Stomach (tissue), 8 donors: ENCODE measurements at regions not wholly inside any gene's neighbourhood (a gene's known extent, or its start where the extent isn't known, plus 50 kb on each side); places are given as distances from the start of the nearest gene placed in this dataset.

Source experiments
- DNase-seq, 2 donors: peaks; one replicate each; pipeline versions ENCODE4 v3.0.0 to v3.0.0-alpha.2; 2013 to 2019
- H3K27ac ChIP-seq, 5 donors: fragments of 200-600 bp in 4 of 5; sonication (generic) in 4 of 5; one replicate each; pipeline ENCODE4 v1.5.1; 2013 to 2019; ENCODE audit warnings: mild to moderate bottlenecking in 1 of 5, moderate library complexity in 1 of 5
- H3K27me3 ChIP-seq, 3 donors: fragments of 200-600 bp; sonication (generic); one replicate each; pipeline ENCODE4 v1.5.1; 2017 to 2019; ENCODE audit warnings: mixed run types in 1 of 3
- H3K36me3 ChIP-seq, 4 donors: fragments of 200-600 bp; sonication (generic); 1 replicate in 3 of 4; 2 replicates in 1 of 4; pipeline ENCODE4 v1.5.1; 2016 to 2019
- H3K4me1 ChIP-seq, 4 donors: fragments of 200-600 bp; sonication (generic); one replicate each; pipeline ENCODE4 v1.5.1; 2016 to 2019
- H3K4me3 ChIP-seq, 4 donors: fragments of 200-600 bp; sonication (generic) in 3 of 4; one replicate each; pipeline ENCODE4 v1.5.1; 2016 to 2019; ENCODE audit warnings: mild to moderate bottlenecking in 1 of 4
- H3K9me3 ChIP-seq, 4 donors: fragments of 200-600 bp; sonication (generic); one replicate each; pipeline ENCODE4 v1.5.1; 2016 to 2019
- EP300 ChIP-seq: sonication (generic); formaldehyde crosslinking; IDR thresholded peaks from one replicate; pipeline ENCODE4 v1.6.1; 2017; ENCODE audit warnings: antibody characterized with exemption
- POLR2A ChIP-seq, 4 donors: fragments of 450-650 bp; IDR thresholded peaks; one replicate each; pipeline ENCODE4 v1.6.1; 2016; ENCODE audit warnings: antibody characterized with exemption in 4 of 4, control low read depth in 2 of 4, mild to moderate bottlenecking in 1 of 4, moderate library complexity in 1 of 4
- POLR2AphosphoS5 ChIP-seq, 3 donors: sonication (generic); formaldehyde crosslinking; IDR thresholded peaks; one replicate each; pipeline ENCODE4 v1.6.1; 2016; ENCODE audit warnings: antibody characterized with exemption in 3 of 3
- WGBS, 5 donors: extraction: QIAGEN DNeasy Blood & Tissue Kit in 3 of 5; methylation state at CpG; one replicate each; pipeline versions ENCODE4 v1.1.5 to v1.1.7; 2013 to 2018; 5-methylcytosine and 5-hydroxymethylcytosine counted together
- intact Hi-C: fragments of 100-400 bp; cut with DNase I; formaldehyde crosslinking; loops from one replicate; pipeline ENCODE4 v1.15.1; 2023; ENCODE audit warnings: low total_unique reads
- TF ChIP-seq, protein P1 (sequence below), 7 experiments: fragments of 450-650 bp in 4 of 7; fragments of 200-600 bp in 3 of 7; sonication (generic) in 3 of 7; IDR thresholded peaks; one replicate each; pipeline ENCODE4 v1.5.1; 2016 to 2019; ENCODE audit warnings: antibody characterized with exemption in 7 of 7, control low read depth in 2 of 7, mild to moderate bottlenecking in 1 of 7
- donor health status: healthy with polysubstance abuse.
- donor health status: Bipolar disorder and iron deficiency.
- donor health status: healthy.

DNA sequence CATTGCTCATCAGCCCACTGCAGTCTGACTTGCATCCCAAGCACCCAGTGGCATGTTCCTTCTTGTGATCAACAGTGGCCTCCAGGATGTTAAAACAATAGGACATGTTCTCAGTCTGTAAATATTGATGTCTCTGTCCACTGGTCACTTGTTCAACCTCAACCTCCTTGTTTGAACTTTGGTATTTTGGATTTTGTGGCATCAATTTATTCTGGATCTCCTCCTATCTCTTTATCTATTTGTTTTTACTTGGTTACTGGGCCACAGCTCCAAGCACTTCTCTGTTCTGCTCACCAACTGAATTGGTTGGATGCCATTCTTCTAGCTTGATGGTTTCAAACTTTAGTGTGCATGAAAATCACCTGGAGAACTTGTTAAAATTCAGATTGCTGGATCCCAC, 1414.8 kb upstream of the CELF4 start:
- Histone ChIP-seq H3K4me3 (no peak overlapping the region), H3K27ac (no peak overlapping the region)

DNA sequence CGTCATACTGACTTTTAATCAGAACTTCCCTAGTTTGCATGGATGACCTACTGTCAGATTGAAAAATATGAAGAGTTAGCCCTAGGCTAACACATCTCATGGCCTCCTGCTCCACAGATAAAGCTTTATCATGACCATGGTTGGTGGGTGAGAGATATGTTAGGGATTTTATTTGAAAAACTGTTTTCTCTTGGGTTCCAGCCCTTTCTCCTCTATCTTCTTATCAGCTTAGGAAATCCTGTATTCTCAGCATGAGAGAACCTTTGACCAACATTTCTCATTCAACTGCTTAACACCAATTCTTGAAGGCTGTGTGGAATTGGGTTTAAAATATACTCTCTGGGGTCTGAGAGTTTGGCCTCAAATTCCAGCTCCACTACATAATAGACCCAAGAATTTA, 1407.0 kb upstream of the CELF4 start:
- TF ChIP-seq POLR2A (IDR thresholded peaks at IDR 0.05): no peak
- TF ChIP-seq, protein P1, sequence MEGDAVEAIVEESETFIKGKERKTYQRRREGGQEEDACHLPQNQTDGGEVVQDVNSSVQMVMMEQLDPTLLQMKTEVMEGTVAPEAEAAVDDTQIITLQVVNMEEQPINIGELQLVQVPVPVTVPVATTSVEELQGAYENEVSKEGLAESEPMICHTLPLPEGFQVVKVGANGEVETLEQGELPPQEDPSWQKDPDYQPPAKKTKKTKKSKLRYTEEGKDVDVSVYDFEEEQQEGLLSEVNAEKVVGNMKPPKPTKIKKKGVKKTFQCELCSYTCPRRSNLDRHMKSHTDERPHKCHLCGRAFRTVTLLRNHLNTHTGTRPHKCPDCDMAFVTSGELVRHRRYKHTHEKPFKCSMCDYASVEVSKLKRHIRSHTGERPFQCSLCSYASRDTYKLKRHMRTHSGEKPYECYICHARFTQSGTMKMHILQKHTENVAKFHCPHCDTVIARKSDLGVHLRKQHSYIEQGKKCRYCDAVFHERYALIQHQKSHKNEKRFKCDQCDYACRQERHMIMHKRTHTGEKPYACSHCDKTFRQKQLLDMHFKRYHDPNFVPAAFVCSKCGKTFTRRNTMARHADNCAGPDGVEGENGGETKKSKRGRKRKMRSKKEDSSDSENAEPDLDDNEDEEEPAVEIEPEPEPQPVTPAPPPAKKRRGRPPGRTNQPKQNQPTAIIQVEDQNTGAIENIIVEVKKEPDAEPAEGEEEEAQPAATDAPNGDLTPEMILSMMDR (IDR thresholded peaks at IDR 0.05): no peak
- no peak for TF ChIP-seq EP300
- TF ChIP-seq POLR2AphosphoS5 (IDR thresholded peaks at IDR 0.05): no peak
- DNase-seq: no peak
- Histone ChIP-seq H3K9me3 (no peaks in the 10 kb centered on the region), H3K4me1 (no peaks in the 10 kb centered on the region), H3K27ac (no peak overlapping the region), H3K4me3 (no peak overlapping the region), H3K27me3 (no peaks in the 10 kb centered on the region), H3K36me3 (no peaks in the 10 kb centered on the region)
- WGBS, 5 donors: 64 to 90% (median 83%) methylated on average over 1 of the region's 1 CpG
- intact Hi-C loops: no loop called here

More for the DNA sequence above, 1414.8 kb upstream of the CELF4 start:
- H3K36me3 ChIP-seq: no peaks in the 10 kb centered on the region
- DNase-seq: no peak
- no peaks in the 10 kb centered on the region for H3K27me3 ChIP-seq
- intact Hi-C loops: no loop called here
- H3K4me1 ChIP-seq: no peaks in the 10 kb centered on the region
- no peak for TF ChIP-seq POLR2A (IDR thresholded peaks at IDR 0.05)
- TF ChIP-seq EP300: no peak
- TF ChIP-seq, protein P1 (IDR thresholded peaks at IDR 0.05): no peak
- TF ChIP-seq POLR2AphosphoS5 (IDR thresholded peaks at IDR 0.05): no peak
- peaks cover 0 to 5% (median 0%) of the 10 kb centered on the region in 4 donors for H3K9me3 ChIP-seq

- H3K27me3 ChIP-seq: no peaks in the 10 kb centered on the region
- 66 to 80% (median 71%) methylated on average over 7 of the region's 7 CpGs for WGBS, 5 donors
- no peak overlapping the region for H3K4me3 ChIP-seq
- H3K4me1 ChIP-seq: no peaks in the 10 kb centered on the region
- no peak overlapping the region for H3K27ac ChIP-seq
- no peak for DNase-seq
- TF ChIP-seq POLR2A (IDR thresholded peaks at IDR 0.05) (no peak), EP300 (no peak), POLR2AphosphoS5 (IDR thresholded peaks at IDR 0.05) (no peak)
- TF ChIP-seq, protein P1 (IDR thresholded peaks at IDR 0.05): no peak
- no peaks in the 10 kb centered on the region for H3K36me3 ChIP-seq
- H3K9me3 ChIP-seq: no peaks in the 10 kb centered on the region
- intact Hi-C loops: no loop called here
Observed at GRCh38 chr18:38971881-38972280, 1406.3 kb upstream of the CELF4 start.

GRCh38 chr18:38966841-38967240, 1401.2 kb upstream of the CELF4 start:
- Histone ChIP-seq H3K4me1 (no peaks in the 10 kb centered on the region), H3K4me3 (no peak overlapping the region), H3K36me3 (no peaks in the 10 kb centered on the region), H3K27me3 (no peaks in the 10 kb centered on the region), H3K27ac (no peak overlapping the region), H3K9me3 (no peaks in the 10 kb centered on the region)
- TF ChIP-seq POLR2A (IDR thresholded peaks at IDR 0.05) (no peak), EP300 (no peak)
- no peak for DNase-seq
- intact Hi-C loops: no loop called here

- Histone ChIP-seq H3K36me3 (no peaks in the 10 kb centered on the region), H3K27ac (no peak overlapping the region), H3K4me3 (no peak overlapping the region), H3K27me3 (no peaks in the 10 kb centered on the region), H3K9me3 (no peaks in the 10 kb centered on the region), H3K4me1 (no peaks in the 10 kb centered on the region)
- intact Hi-C loops: no loop called here
- DNase-seq: no peak
- WGBS, 5 donors: 41 to 51% (median 45%) methylated on average over 3 of the region's 3 CpGs
- TF ChIP-seq POLR2AphosphoS5 (IDR thresholded peaks at IDR 0.05) (no peak), POLR2A (IDR thresholded peaks at IDR 0.05) (no peak), EP300 (no peak)
- TF ChIP-seq, protein P1 (IDR thresholded peaks at IDR 0.05): no peak
Observed at GRCh38 chr18:38963943-38964660, 1398.5 kb upstream of the CELF4 start.
